ENCODE measurements at regions not wholly inside any gene's neighbourhood (a gene's known extent, or its start where the extent isn't known, plus 50 kb on each side); places are given as distances from the start of the nearest gene placed in this dataset.
"Not testable (repeated sequence)": the region's sequence is repeated elsewhere in the genome, so short reads cannot be mapped to it uniquely, and the experiment has no call there.

- DNase-seq = no peak
These were observed 970.2 kb downstream of the SORCS3 start for GRCh38 chr10:105611244-105611798.

DNA sequence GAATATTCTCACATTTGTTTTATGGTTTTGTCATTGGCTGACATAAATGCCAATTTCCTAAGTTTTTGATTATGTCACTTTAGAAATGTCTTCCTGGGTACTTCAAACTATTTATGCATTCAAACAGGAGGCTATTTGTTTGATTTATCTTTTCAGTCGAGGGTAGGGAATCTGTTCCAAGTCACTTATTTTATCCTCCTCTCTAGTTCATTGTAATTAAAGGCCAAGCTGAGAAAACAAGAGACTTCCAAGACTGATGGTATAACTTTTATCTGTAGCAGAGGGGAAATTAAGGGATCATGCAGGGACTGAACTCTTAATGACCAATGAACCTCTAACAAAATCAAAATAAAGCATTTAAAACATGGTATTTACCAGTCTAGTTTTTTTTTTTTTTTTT is 968.4 kb downstream of the SORCS3 start:
- DNase-seq = no peak

DNA sequence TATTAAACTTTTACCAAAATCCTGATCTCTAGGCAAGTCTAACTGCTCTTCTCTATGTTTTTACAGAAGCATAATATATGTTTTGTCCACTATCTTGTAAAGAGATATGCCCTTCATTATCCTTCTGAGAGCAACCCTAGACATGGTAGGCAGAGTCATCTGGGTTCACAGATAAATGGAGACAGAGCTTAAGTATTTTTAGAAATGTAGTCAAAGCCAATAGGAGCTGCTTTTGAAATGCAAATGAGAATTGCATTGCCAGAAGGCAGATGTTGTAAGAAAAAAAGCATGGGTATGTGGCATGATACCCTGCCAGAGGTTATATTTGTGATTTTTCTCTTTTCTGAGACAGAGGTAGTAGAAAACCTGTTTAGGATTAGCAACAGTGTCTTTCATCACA is 964.8 kb downstream of the SORCS3 start:
- no peak for DNase-seq

GRCh38 chr10:105605104-105605503 is 964.0 kb downstream of the SORCS3 start:
- DNase-seq = no peak

GRCh38 chr10:105598207-105598606 is 957.1 kb downstream of the SORCS3 start:
- DNase-seq = no peak

DNA sequence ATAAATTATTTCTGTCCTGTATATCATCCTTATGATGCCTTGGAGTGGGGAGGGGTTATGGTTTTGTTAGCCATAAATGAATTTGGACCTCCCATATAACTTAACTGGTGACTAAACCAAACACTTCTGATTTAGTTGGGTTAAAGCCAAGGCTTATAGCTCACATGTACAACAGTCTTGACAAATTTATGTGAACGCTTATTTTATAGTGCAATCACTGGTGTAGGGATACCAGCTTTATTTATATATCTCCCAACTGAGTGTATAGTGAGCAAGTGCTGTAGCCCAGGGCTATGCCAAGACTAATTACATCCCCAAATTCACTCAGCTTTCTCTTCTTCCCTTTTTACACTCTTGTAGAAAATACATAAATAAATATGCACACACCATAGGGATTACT is 956.2 kb downstream of the SORCS3 start:
- DNase-seq = no peak

- no peak for DNase-seq
These were observed 955.7 kb downstream of the SORCS3 start for GRCh38 chr10:105596749-105597148.

GRCh38 chr10:105594296-105594695 is 953.2 kb downstream of the SORCS3 start:
- no peak for DNase-seq

GRCh38 chr10:105592468-105592867 is 951.4 kb downstream of the SORCS3 start:
- DNase-seq = no peak

GRCh38 chr10:105586451-105587098 is 945.5 kb downstream of the SORCS3 start:
- no peak for DNase-seq

DNA sequence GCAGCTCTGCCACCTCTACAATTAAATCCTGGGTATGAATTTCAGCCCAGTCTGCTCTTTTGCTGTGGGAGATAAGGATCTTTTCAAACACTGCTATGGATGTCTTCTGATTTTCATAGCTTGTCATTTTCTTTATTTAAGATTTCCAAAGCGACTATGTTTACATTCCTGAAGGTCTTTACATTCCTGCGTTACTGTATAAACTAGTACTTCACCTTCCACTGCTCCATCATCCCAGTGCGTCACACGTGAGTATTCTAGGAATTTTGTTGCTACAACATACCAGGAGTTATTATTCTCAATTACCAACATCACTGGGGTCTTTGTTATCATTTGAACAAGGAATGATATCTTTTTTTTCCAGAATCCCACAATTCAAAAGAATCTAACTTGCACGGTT is 944.7 kb downstream of the SORCS3 start:
- no peak for DNase-seq

- no peak for DNase-seq
These were observed 944.1 kb downstream of the SORCS3 start for GRCh38 chr10:105585171-105585570.

- no peak for DNase-seq
These were observed 938.0 kb downstream of the SORCS3 start for GRCh38 chr10:105579112-105579511.

DNA sequence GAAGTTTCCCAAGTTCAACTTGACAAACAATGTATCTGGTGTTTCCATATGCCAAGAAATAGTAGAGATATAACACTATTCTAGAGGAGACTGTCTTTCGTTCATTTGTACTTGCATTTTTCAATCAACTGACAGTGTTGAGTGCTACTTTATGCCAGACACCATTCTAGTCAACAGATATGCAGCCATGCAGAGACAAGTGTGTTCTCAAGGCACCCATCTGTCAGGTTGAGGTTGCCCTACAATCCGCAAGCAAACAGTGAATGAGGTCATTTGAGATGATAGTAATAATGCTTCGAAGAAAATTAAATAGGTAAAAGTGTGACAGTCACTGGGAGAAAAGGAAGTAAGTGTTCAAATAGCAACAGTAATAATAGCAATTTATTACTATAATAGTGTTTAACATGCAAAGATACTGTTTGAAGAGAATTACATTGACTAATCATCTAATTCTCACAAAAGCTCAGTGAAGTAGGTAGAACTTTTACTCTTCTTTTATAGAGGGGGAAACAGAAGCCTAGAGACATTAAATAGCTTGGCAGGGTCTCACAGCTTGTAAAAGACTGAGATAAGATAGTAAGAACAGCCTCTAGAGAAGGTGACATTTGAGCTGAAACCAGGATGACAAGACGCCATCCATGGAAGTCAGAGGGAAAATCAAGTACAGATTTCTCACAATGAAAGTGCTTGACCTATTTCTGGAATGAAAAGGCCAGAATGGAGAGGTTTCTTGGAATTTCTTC is 936.9 kb downstream of the SORCS3 start:
- no peak for DNase-seq

DNA sequence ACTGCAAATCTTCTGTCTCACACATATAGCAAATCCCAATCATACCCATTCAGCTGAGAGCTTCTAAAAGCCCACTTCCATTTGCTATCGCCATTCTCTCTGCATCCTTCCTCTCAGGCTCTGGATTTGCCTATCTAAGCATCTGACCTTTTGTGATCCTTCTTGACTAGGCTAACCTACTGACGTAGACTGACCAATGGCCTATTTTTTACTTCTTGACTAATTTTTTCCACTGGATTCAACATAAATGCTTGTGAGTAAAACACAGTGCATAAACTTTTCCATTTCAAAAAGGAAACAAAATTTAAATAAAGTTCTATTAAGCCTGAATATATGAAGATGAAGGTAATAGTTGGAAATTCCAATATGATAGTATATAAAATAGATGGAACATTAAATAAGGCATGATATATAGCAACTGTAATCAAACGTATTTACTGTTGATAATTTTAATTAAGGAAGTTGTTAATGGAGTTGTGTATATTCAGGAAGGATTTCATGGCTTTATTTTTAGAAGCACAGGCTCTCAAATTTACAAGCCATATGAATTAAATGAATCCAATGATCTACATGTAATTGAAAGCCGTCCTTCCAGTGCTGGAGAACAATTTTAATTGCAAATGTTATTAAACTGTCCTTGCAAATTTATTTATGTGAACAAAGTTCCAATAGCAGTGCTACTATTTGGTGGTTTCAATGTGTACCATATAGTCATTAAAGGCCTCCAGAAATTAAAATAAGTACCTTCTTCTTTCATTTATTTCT is 918.4 kb downstream of the SORCS3 start:
- no peak for DNase-seq

DNA sequence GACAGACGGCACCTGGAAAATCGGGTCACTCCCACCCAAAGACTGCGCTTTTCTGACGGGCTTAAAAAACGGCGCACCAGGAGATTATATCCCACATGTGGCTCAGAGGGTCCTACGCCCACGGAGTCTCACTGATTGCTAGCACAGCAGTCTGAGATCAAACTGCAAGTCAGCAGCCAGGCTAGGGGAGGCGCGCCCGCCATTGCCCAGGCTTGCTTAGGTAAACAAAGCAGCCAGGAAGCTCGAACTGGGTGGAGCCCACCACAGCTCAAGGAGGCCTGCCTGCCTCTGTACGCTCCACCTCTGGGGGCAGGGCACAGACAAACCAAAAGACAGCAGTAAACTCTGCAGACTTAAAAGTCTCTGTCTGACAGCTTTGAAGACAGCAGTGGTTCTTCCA is 909.4 kb downstream of the SORCS3 start:
- DNase-seq = not testable (repeated sequence)

DNA sequence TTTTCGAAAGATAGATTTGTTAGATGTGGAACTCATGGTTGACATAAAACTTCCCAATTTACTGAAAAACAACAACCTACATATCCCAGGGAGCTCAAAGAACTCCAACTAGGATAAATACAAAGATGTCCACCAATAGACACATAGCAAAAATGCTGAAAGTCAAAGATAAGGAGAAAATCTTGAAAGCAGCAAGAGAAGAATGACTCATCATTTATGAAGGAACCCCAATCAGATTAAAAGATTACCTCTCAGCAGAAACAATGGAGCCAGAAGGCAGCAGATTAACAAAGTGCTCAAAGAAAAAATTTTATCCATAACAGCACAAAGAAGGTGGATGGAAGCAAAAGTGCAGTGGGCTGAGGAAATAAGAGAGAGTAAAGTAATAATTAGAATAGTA is 908.6 kb downstream of the SORCS3 start:
- no peak for DNase-seq

- DNase-seq = no peak
These were observed 904.0 kb downstream of the SORCS3 start for GRCh38 chr10:105545101-105545500.

DNA sequence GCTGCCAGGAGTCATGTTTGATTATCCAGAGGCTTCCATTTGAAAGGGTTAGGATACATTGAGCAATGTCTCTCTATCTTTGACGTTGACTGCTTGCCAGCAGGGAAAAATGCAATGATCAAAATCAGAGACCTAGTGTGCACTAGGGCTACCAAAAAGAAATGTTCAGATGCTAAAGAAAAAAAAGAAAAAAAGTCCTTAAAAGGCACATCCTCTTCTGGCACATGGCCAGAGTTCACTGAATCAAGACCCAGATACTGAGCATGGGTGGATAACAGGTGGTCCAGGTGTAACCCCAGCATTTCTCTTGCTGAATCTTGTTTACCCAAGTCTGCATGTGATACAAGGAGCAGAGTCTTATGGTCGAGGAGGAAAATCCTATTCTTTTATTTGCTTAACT is 899.3 kb downstream of the SORCS3 start:
- DNase-seq = no peak

GRCh38 chr10:105538874-105539273 is 897.8 kb downstream of the SORCS3 start:
- no peak for DNase-seq

- no peak for DNase-seq
These were observed 894.4 kb downstream of the SORCS3 start for GRCh38 chr10:105535478-105535877.

GRCh38 chr10:105534086-105534485 is 893.0 kb downstream of the SORCS3 start:
- no peak for DNase-seq

- DNase-seq = no peak
These were observed 875.4 kb downstream of the SORCS3 start for GRCh38 chr10:105516511-105516910.

All from suppressor macrophage (primary cell).